Adrenal gland (tissue), 9 donors: ENCODE measurements at regions not wholly inside any gene's neighbourhood (a gene's known extent, or its start where the extent isn't known, plus 50 kb on each side); places are given as distances from the start of the nearest gene placed in this dataset.
A peak's percentile ranks its signal among the peaks of the same experiment; 100 is the strongest.

ENCODE experiments used
- DNase-seq, 7 donors: peaks; one replicate each; pipeline ENCODE4 v3.0.0-alpha.2; 2019 to 2020
- H3K27ac ChIP-seq, 5 donors: fragments of 200-600 bp; sonication (generic) in 4 of 5; 1 replicate in 3 of 5; 2 replicates in 2 of 5; pipeline versions ENCODE4 v1.5.1 to v1.8.0; 2016 to 2020; ENCODE audit warnings: mild to moderate bottlenecking in 1 of 5
- H3K27me3 ChIP-seq: fragments of 200-600 bp; 2 replicates; pipeline ENCODE4 v1.8.0; 2021
- H3K36me3 ChIP-seq, 2 donors: fragments of 200-600 bp; replicated peaks in 1 of 2; 1 replicate in 1 of 2; 2 replicates in 1 of 2; pipeline versions ENCODE4 v1.5.1 to v1.8.0; 2018 to 2022
- H3K4me1 ChIP-seq, 2 donors: fragments of 200-600 bp; replicated peaks in 1 of 2; 1 replicate in 1 of 2; 2 replicates in 1 of 2; pipeline versions ENCODE4 v1.5.1 to v1.8.0; 2018 to 2021
- H3K4me3 ChIP-seq, 4 donors: fragments of 200-600 bp; sonication (generic) in 3 of 4; one replicate each; pipeline ENCODE4 v1.5.1; 2016 to 2018
- H3K9me3 ChIP-seq, 3 donors: fragments of 200-600 bp; sonication (generic) in 1 of 3; replicated peaks in 1 of 3; 1 replicate in 2 of 3; 2 replicates in 1 of 3; pipeline versions ENCODE4 v1.5.1 to v1.8.0; 2016 to 2021
- CTCF ChIP-seq, 6 experiments: fragments of 450-650 bp in 4 of 6; fragments of 200-600 bp in 2 of 6; sonication (generic) in 1 of 6; IDR thresholded peaks; 1 replicate in 5 of 6; 2 replicates in 1 of 6; pipeline versions ENCODE4 v1.5.1 to v1.8.0; 2016 to 2021; ENCODE audit warnings: antibody characterized with exemption in 6 of 6, mild to moderate bottlenecking in 2 of 6, moderate library complexity in 1 of 6
- POLR2A ChIP-seq, 2 donors: fragments of 450-650 bp; IDR thresholded peaks; one replicate each; pipeline ENCODE4 v1.6.1; 2017; ENCODE audit warnings: antibody characterized with exemption in 2 of 2, mild to moderate bottlenecking in 2 of 2, moderate library complexity in 1 of 2
- WGBS, 4 donors: extraction: QIAGEN DNeasy Blood & Tissue Kit in 2 of 4; methylation state at CpG; one replicate each; pipeline versions ENCODE4 v1.1.5 to v1.1.7; 2013 to 2017; 5-methylcytosine and 5-hydroxymethylcytosine counted together
- intact Hi-C, 2 donors: fragments of 100-400 bp; cut with DNase I; formaldehyde crosslinking; loops; one replicate each; pipeline versions ENCODE4 v1.14.1 to v1.15.0; 2022 to 2023
- donor health status: healthy with polysubstance abuse.
- donor health status: Bipolar disorder and iron deficiency.
- donor health status: DM: yes; HTN: yes; CAD: no.
- donor health status: DM: no; HTN: no; CAD: no.
- donor health status: DM: no; HTN: no; CAD: no.

- Histone ChIP-seq H3K4me3 (no peak overlapping the region), H3K36me3 (no peaks in the 10 kb centered on the region), H3K27ac (no peak overlapping the region), H3K9me3 (no peaks in the 10 kb centered on the region), H3K27me3 (no peaks in the 10 kb centered on the region), H3K4me1 (no peaks in the 10 kb centered on the region)
- TF ChIP-seq CTCF (IDR thresholded peaks at IDR 0.05) (no peak), POLR2A (IDR thresholded peaks at IDR 0.05) (no peak)
- no peak for DNase-seq
- WGBS, 4 donors = 84 to 87% (median 85%) methylated on average over 4 of the region's 4 CpGs
- intact Hi-C loops = no loop called here
These were observed 61.6 kb upstream of the DYRK2 start for GRCh38 chr12:67586951-67587350.

GRCh38 chr12:67589078-67589477 is 59.5 kb upstream of the DYRK2 start:
- Histone ChIP-seq H3K27me3 (no peaks in the 10 kb centered on the region), H3K36me3 (no peaks in the 10 kb centered on the region), H3K27ac (no peak overlapping the region), H3K9me3 (no peaks in the 10 kb centered on the region), H3K4me1 (peaks cover 0 to 8% of the 10 kb centered on the region in 2 donors), H3K4me3 (no peak overlapping the region)
- TF ChIP-seq CTCF (IDR thresholded peaks at IDR 0.05) (no peak), POLR2A (IDR thresholded peaks at IDR 0.05) (no peak)
- DNase-seq = no peak
- 72 to 85% (median 82%) methylated on average over 3 of the region's 3 CpGs for WGBS, 4 donors
- intact Hi-C loops = no loop called here

- Histone ChIP-seq H3K27ac (no peak overlapping the region), H3K36me3 (no peaks in the 10 kb centered on the region), H3K4me1 (peaks cover 0 to 8% of the 10 kb centered on the region in 2 donors), H3K4me3 (no peak overlapping the region), H3K9me3 (no peaks in the 10 kb centered on the region), H3K27me3 (no peaks in the 10 kb centered on the region)
- no peak for TF ChIP-seq CTCF (IDR thresholded peaks at IDR 0.05)
- no peak for TF ChIP-seq POLR2A (IDR thresholded peaks at IDR 0.05)
- WGBS, 4 donors = 45 to 51% (median 48%) methylated on average over 4 of the region's 4 CpGs
- intact Hi-C loops = no loop called here
- peak in 2 of 7 donors; percentile 2 to 69 for DNase-seq
These were observed 58.3 kb upstream of the DYRK2 start for GRCh38 chr12:67590149-67590790.

- Histone ChIP-seq H3K36me3 (no peaks in the 10 kb centered on the region), H3K9me3 (no peaks in the 10 kb centered on the region), H3K4me3 (no peak overlapping the region), H3K27ac (no peak overlapping the region), H3K27me3 (no peaks in the 10 kb centered on the region), H3K4me1 (peaks cover 0 to 8% of the 10 kb centered on the region in 2 donors)
- DNase-seq = peak in 2 of 7 donors; percentile 19 to 20
- 84 to 92% (median 89%) methylated on average over 2 of the region's 2 CpGs for WGBS, 4 donors
- intact Hi-C loops = no loop called here
- TF ChIP-seq POLR2A (IDR thresholded peaks at IDR 0.05) (no peak), CTCF (IDR thresholded peaks at IDR 0.05) (no peak)
These were observed 56.1 kb upstream of the DYRK2 start for GRCh38 chr12:67592228-67593011.
